Activated CD8-positive, alpha-beta memory T cell treated with anti-CD3 and anti-CD28 coated beads, Interleukin-2, amount 50 U/mL, for 48 hours (primary cell): ENCODE measurements at regions not wholly inside any gene's neighbourhood (a gene's known extent, or its start where the extent isn't known, plus 50 kb on each side); places are given as distances from the start of the nearest gene placed in this dataset.
"Not testable (repeated sequence)": the region's sequence is repeated elsewhere in the genome, so short reads cannot be mapped to it uniquely, and the experiment has no call there.

Experiments
- DNase-seq: peaks from one replicate; pipeline ENCODE4 v3.0.0-alpha.2; 2020

DNA sequence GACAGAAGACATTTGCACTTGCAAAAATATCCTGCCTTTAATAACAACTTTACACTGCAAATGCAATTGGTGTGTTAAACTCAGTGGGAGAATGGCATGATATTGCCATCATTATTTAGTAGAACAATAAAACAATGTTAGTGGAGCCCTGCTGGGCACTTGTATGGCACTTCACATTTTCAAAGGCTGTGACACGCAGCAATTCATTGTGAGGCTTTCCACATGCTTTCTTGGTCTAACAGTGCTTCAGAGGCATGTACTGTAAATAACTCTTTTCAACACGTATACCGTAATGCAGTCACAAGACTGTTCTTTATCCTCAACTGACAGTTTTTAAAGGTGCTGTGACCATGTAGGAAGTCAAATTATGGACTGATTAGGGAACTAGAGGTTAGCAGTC is 155.5 kb upstream of the EPB41L4A start:
- no peak for DNase-seq

DNA sequence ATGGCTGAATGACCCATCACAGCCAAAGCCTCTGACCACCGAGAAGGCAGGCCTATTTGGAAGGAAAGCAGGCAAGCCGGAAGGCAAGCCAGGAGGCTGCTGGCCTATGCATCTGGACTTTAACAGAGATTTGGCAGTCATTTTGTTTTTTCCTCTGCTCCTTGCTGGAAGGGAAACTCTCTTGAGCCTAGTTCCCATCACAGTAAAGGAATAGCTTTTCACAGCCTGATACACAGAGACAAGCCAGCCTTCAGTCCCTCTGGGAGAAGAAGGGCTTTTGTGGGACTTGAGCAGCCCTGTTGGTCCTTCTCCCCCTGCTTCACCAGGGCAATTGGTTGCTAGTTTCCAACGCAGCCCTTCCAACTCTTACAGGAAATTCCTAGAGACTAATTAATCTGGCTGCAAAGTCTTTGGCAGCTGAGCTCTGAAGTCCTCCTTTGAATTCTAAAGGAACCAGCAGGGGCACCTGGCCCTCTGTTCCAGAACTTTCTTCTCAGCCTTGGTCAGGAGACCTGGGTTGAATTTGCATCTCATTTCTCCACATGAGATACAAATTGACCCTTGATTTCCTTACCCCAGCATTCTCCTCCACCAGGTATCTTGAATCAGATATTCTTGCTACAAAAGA is 157.3 kb upstream of the EPB41L4A start:
- DNase-seq = no peak

DNA sequence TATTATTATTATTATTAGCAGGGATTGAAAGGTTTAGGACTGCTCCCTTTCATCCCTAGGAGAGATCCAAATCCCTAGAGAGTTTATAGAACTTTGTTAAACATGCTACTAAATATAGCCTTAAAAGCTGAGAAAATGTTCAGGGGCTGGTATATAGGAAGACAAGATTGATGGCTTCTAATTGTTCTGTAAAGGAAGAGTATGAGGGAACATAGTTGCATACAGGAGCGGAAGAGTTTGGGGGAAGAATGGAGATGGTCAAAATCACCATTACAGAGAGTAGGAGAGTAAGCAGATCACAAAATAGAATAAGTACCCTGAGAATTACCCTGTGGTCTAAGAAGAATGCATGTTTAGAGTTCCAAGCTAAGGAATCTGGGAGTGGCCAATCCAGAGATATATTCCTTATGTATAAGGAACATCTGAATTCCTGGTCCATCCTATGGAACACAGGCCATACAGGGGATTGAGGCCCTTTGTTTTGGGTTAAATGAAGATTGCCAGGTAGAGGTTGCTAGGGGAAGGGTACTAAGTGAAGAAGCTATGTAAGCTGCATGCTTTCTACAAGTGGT is 158.0 kb upstream of the APC start:
- no peak for DNase-seq

DNA sequence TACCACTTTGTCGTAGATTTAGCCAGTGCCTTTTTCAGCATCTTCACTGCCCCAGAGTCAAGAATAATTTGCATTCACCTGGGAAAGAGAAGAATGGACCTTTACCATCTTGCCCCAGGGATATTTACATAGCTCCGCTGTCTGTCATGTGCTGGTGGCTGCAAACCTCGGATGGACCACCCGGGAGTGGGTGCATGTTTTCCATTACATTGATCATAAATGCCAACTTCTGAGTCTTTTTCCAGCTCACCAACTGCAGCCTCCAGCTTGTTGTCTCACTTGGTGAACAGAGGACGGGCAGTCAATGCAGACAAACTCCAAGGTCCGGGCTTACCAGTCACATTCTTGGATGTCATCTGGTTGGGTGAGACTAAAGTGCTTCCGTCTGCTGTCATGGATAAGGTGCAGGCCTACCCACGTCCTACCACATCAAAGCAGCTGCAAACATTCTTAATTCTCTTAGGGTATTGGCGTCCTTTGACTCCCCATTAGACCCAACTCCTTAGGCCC is 155.8 kb upstream of the APC start:
- DNase-seq = no peak

DNA sequence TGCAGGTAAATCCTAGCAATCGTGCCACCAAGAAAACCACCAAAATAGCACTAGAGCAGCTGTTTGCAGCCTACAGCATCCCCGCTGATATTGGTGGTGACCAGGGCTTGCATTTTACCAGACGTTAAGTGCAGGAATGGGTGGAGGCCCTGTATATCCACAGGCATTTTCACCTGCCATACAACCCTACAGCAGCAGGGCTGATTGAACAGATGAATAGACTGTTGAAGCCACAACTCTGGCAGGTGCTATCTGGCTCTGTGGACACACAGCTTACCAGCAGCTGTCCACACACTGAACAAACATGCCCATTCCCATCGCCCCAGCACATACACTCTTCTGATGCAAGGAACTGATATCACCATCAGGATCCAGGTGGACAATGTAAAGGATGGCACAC is 154.5 kb upstream of the APC start:
- no peak for DNase-seq

DNA sequence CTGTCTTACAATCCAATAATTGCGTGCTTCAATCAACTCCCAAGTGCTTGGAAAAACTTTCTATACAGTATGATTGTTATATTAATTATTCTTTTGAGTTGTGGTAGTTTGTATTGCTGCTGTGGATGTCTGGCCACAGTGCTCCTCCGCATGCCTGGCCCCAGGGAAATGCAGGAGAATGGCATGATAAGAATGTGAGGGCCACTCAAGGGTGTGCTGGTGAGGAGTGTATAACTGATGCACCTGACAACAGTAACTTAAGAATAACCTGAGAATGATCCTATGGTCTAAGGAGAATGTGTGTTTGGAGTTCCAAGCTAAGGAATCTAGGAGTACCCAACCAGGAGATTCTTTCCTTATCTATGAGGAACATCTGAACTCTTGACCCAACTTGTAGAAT is 152.9 kb upstream of the APC start:
- no peak for DNase-seq

DNA sequence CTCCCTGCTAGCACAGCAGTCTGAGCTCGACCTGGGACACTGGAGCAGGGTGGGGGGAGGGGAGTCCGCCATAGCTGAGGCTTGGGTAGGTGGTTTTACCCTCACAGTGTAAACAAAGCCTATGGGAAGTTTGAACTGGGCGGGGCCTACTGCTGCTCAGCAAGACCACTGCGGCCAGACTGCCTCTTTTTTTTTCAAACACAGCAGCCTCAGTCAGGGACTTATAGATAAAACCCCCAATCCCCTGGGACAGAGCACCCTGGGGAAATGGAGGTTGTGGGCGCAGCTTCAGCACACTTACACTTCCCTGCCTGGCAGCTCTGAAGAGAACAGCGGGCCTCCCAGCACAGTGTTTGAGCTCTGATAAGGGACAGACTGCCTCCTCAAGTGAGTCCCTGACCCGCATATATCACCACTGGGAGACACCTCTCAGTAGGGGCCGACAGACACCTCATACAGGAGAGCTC is 151.1 kb upstream of the APC start:
- DNase-seq = no peak

DNA sequence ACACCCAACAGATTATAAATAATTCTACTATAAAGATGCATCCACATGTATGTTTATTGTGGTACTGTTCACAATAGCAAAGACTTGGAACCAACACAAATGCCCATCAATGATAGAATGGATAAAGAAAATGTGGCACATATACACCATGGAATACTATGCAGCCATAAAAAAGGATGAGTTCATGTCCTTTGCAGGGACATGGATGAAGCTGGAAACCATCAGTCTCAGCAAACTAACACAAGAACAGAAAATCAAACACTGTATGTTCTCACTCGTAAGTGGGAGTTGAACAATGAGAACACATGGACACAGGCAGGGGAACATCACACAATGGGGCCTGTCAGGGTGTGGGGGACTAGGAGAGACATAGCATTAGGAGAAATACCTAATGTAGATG is 146.8 kb upstream of the APC start:
- DNase-seq = not testable (repeated sequence)

DNA sequence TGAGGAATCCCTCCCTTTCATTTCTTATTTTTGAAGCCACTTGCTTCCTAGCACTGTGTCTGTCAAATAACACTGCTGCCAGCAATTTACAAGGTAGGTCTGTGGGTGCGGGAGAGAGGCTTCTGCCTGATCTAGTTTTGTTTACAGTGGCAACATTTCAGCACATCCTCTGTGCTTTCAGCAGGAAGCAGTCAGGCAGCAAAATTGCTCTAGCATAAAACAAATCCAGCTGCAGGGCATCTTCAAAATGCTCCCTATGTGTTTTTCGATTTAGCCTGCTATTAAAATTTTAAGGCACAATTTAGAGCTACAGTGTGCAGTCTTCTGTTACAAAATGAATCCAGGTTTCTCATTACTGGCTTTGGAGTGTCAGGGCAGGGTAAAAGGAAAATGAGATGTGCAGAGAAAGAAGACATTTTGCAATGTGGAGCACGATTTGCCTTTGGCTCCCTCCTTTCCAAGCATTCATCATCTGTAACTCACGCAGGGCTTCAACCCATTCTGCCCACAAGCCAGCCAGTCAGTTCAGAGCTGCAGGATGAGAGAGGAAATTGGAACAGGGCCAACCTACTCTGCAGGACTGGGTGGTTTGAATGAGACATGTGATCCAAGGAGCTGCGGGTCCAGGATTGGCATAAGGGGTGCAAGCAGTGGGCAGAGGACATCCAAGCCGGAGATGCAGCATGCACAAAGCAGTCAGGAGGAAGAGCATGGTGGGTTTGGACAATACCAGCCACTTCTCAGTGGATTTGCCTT is 143.4 kb upstream of the APC start:
- no peak for DNase-seq

DNA sequence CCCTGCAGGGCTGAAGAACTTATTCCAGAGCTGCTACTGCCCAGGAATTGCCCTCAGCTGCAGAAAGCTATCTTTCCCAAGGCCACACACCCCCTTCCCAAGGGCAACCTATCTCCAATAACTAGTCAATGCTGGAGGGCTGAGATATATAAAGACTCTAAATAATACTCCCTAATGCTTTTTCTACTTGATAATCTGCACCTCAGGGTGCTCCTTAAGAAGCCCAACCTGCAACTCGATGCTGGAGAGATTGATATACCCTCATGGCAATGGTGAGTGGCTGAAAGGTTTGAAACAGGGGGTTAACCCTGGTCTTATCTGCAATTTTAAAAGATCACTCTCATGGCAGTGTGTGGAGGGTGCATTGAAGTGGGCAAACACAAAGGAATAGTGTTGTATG is 142.7 kb upstream of the APC start:
- DNase-seq = no peak

DNA sequence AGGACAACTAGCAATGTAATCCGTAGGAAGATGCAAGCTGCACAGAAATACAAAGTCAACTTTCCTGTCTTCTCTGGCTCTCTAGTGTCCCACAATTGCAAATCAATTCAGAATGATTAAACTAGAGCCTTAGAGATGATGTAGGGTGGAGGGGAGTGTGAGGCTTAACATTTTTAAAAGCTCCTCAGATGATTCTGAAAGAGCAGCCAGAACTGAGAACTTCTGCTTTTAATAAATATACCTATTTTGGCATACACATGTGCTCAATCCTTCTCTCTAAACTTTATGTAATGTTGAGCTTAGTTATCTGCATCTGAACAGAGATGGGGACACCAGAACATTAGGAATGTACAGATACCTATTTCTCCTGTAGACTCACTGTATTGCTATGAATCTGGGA is 139.9 kb upstream of the APC start:
- DNase-seq = no peak

DNA sequence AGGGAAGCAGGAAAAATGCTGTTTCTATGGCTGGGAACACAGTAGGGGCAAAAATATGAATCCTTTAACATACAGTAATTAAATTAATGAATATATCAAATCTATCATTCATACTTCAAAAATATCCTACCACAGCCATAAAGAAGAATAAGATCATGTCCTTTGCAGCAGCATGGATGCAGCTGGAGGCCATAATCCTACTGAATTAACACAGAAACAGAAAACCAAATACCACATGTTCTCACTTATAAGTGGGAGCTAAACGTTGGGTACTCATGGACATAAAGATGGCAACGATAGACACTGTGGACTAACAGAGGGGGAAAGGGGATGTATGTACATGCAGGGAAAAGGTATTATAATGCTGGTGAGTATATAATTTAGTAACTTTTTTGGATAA is 137.2 kb upstream of the APC start:
- DNase-seq = not testable (repeated sequence)

DNA sequence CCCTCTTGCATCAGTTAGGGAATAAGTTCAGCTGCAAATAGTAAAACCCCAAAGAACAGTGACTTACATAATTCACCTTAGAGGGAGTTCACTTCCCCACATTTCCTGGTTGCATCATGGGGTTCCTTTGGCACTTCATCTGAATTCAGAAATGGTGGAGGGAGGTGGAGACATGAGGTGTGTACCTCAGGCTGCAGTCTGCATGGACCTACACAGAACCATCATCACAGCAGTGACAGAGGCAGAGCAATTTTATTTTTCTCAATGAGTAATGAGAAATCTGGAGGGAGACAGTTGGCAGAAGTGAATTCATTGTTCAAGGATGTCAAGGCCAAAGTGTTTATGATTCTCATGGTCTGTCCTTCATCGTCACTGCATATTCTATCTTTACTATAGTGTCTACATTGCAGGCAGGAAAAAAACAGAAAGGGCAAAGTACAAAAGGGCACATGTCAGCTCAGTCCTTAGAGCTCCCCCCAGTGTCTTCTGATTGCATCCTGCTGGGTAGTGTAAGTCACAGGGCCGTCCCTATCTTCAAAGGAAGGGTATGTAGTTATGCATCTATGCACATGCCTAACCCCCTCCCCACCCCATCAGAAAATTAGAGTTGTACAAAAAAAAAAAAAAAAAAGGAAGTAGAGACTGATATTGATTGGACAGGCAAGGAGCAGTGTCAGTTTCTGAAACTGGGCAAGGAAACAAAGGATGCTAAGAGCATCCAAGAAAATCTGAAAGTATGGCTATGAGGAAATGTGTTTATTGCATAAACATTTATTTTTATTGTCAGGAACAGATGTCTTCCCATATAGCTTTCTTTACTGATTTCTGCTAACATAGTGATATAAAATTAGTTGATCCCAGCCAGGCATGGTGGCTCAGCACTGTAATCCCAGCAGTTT is 132.7 kb upstream of the APC start:
- DNase-seq = no peak

DNA sequence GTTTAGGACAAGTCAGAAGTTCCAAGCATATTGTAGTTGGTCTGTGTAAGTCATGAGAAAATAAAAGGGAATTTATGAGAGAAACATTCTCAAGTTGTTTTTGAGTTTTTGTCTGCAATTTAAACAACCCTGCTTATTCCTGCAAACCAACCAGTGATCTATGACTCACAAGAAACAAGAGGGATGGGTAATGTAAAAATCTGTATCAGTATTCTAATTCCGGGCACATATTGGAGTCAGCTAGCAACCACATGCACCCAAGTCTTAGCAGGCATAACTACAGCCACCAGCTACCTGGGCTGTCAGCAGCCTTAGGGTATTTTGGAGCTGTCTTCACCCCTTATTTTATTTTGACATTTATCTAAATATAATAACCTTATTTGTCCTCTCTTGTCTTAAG is 128.7 kb upstream of the APC start:
- DNase-seq = no peak

DNA sequence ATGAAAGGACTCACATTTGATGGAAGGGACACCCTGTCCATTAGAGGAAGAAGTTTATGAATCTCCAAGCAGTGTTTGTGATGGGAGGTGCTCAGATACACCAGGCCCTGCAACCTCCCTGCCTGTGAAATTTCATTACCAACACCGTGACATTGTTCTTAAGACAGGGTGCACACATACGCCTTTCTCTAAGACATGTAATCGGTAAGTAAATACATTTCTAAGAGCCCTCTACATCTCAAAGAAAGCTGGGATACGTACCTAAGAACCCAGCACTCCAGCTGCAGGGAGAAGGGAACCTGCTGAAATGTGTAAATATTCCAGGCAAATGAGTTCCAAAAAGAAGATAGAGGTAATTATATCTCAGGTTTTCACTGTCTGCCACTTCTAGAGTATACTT is 125.0 kb upstream of the APC start:
- DNase-seq = no peak

DNA sequence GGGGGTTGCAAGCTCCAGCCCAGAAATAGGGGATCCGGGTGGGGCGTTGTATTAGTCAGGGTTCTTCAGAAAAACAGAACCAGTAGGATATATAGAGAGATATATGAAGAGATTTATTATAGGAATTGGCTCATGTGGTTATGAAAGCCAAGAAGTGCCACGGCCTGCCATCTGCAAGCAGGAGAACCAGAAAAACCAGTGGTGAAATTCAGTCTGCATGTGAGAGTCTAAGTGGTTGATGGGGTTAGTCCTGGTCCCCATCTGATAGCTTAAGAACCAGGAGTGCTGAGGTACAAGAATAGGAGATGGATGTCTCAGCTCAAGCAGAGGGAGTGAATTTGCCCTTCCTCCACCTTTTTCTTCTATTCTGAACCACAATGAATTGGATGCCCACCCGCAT is 123.4 kb upstream of the APC start:
- DNase-seq = no peak

DNA sequence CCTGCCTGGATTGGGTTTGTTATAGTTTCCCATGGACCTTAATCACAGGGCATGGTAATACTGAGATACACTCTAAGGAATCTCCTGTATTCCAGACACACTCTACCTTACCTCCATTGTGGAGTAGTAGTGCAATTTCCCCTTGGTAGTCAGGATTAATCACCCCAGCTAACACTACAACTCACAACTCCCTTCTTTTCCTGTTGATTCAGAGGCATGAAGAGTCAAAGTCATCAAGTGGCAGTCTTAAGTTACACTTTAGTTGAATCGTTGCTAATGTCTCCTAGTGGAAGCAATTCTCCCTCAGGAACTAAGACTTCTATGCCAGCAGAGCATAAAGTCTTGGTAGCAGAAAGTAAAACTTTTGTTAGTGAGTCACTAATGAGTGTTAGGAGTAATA is 122.7 kb upstream of the APC start:
- no peak for DNase-seq

DNA sequence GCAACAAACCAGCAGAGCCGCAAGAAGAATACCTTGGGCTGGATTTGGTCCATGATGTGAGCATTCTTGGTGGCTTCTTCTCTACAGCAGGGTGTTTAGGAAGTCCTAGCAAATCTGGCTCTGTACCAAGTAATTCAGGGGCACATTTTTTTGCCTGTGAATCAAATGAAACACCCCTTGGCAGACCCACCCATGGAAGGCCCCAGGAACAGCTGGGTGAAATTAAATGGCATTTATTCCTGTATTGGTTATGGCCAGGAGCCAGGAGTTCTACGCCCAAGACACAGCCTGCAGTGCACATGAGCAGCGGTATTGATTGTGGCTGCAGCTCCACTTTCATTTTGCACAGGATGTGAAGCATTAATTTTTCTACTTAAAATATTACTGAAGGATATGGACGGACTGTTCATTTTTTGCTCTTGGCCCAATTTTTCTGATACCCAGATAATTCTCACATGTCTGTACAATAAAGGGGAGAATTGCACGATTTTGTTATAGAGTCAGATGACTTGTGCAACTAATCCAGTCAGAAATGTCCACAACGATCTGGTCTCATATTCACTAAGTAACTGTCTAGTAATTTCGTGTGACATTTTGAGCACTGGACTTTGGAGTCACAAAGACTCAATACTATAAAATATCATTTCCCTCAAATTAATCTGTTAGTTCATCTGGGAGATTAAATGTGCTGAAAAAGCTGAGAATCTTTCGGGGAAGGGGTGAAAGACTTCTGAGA is 120.7 kb upstream of the APC start:
- DNase-seq = no peak

DNA sequence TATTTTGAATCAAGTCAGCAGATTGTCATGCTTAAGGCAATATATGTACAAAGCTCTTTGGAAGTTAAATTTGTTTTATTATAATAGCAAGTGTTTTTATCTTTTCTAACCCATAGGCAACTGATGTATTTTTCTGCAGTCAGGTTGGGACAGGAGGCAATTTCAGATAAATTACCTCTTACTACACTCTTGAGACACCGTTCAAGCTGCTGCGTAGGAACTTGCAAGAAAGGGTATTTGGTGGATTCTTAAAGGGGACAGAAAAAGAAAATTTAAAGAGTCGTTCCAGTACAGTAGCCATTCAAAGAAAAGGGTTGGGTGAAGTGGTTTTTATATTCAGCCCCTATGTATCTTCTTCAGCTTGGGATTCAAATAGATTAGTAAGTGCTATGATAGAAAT is 112.4 kb upstream of the APC start:
- DNase-seq = no peak

DNA sequence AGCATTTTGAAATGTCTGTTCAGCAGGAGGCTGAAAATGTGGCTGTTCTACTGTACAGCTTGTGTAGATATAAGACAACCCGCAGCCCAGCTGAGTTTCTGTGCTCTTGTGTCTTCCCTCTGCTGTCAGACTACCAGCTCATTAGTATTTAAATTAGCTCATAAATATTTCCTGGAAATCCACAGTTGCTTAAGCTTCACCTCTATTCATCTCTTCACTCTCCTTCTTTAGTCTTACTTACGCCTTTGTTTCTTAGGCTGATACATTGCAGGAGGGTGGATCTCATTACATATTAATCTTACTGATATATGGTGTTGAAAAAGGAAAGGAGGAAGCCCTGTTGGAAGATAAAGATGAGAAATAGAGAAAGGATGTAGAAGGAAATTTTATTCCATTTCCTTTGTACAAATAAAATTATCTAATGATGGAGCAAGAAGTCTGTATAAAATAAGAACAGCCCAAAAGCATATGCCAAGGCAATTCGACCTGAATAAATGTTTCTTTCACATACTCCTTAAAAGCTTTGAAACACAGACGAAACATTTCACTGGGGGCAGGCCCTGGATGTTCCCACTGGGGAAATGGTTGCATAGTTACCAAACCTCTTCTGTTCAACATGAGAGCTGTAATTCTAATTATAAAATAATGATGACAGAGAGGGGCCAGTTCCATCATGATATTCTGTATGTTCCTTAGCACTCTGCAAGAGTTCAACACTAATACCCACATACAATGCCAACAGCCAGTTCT is 111.8 kb upstream of the APC start:
- no peak for DNase-seq

DNA sequence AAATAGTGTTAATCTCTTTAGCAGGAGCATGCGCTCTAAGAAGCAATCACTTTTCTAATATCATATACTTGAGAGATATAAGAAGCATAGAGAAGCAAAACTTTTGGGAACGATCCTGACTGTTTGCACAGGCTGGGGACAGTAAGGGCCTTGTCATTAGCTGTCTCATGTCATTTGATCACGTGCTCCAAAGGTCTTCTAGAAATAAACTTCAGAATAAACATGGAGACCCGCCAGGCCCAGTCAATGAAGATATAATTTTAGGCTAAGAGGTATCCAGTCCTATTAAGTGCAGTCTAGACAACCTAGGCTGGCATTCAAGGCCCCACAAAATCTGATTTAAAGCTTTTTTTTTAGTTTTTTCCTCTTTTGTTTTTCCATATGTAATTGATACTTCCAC is 111.0 kb upstream of the APC start:
- DNase-seq = no peak
